ENCODE measurements at regions not wholly inside any gene's neighbourhood (a gene's known extent, or its start where the extent isn't known, plus 50 kb on each side); places are given as distances from the start of the nearest gene placed in this dataset.
A peak's percentile ranks its signal among the peaks of the same experiment; 100 is the strongest.
"Not testable (repeated sequence)": the region's sequence is repeated elsewhere in the genome, so short reads cannot be mapped to it uniquely, and the experiment has no call there.

- DNase-seq (ENCODE audit: low read depth, low spot score) = no peak
Measured at GRCh38 chr6:60991427-60992028, 1294.5 kb downstream of the KHDRBS2 start.

- DNase-seq (ENCODE audit: low read depth, low spot score) = no peak
Measured at GRCh38 chr6:60952500-60952899, 1333.5 kb downstream of the KHDRBS2 start.

- DNase-seq (ENCODE audit: low read depth, low spot score) = not testable (repeated sequence)
Measured at GRCh38 chr6:60950221-60950923, 1335.7 kb downstream of the KHDRBS2 start.

GRCh38 chr6:60947416-60947815 is 1338.6 kb downstream of the KHDRBS2 start:
- not testable (repeated sequence) for DNase-seq (ENCODE audit: low read depth, low spot score)

GRCh38 chr6:60944803-60945202 is 1341.2 kb downstream of the KHDRBS2 start:
- not testable (repeated sequence) for DNase-seq (ENCODE audit: low read depth, low spot score)

- DNase-seq (ENCODE audit: low read depth, low spot score) = not testable (repeated sequence)
Measured at GRCh38 chr6:60935970-60936369, 1350.1 kb downstream of the KHDRBS2 start.

- DNase-seq (ENCODE audit: low read depth, low spot score) = not testable (repeated sequence)
Measured at GRCh38 chr6:60919652-60920051, 1366.4 kb downstream of the KHDRBS2 start.

GRCh38 chr6:60903860-60904259 is 1382.2 kb downstream of the KHDRBS2 start:
- not testable (repeated sequence) for DNase-seq (ENCODE audit: low read depth, low spot score)

GRCh38 chr6:60893374-60893773 is 1392.7 kb downstream of the KHDRBS2 start:
- DNase-seq (ENCODE audit: low read depth, low spot score) = not testable (repeated sequence)

- no peak for DNase-seq (ENCODE audit: low read depth, low spot score)
Measured at GRCh38 chr6:60891606-60892005, 1394.4 kb downstream of the KHDRBS2 start.

GRCh38 chr6:60877396-60877795 is 1408.6 kb downstream of the KHDRBS2 start:
- DNase-seq (ENCODE audit: low read depth, low spot score) = not testable (repeated sequence)

GRCh38 chr6:60870779-60871178 is 1415.2 kb downstream of the KHDRBS2 start:
- not testable (repeated sequence) for DNase-seq (ENCODE audit: low read depth, low spot score)

GRCh38 chr6:60867548-60867947 is 1418.5 kb downstream of the KHDRBS2 start:
- no peak for DNase-seq (ENCODE audit: low read depth, low spot score)

GRCh38 chr6:60843175-60843982 is 1442.6 kb downstream of the KHDRBS2 start:
- DNase-seq (ENCODE audit: low read depth, low spot score) = peak; percentile 3

- not testable (repeated sequence) for DNase-seq (ENCODE audit: low read depth, low spot score)
Measured at GRCh38 chr6:60830726-60831125, 1455.3 kb downstream of the KHDRBS2 start.

GRCh38 chr6:60822597-60822996 is 1463.4 kb downstream of the KHDRBS2 start:
- DNase-seq (ENCODE audit: low read depth, low spot score) = not testable (repeated sequence)

GRCh38 chr6:60818072-60818471 is 1468.0 kb downstream of the KHDRBS2 start:
- DNase-seq (ENCODE audit: low read depth, low spot score) = not testable (repeated sequence)

- not testable (repeated sequence) for DNase-seq (ENCODE audit: low read depth, low spot score)
Measured at GRCh38 chr6:60814784-60815183, 1471.2 kb downstream of the KHDRBS2 start.

- DNase-seq (ENCODE audit: low read depth, low spot score) = not testable (repeated sequence)
Measured at GRCh38 chr6:60813897-60814596, 1472.0 kb downstream of the KHDRBS2 start.

GRCh38 chr6:60810216-60810615 is 1475.8 kb downstream of the KHDRBS2 start:
- not testable (repeated sequence) for DNase-seq (ENCODE audit: low read depth, low spot score)

- peak; percentile 9 for DNase-seq (ENCODE audit: low read depth, low spot score)
Measured at GRCh38 chr6:60799146-60799545, 1486.9 kb downstream of the KHDRBS2 start.

GRCh38 chr6:60797831-60798230 is 1488.2 kb downstream of the KHDRBS2 start:
- not testable (repeated sequence) for DNase-seq (ENCODE audit: low read depth, low spot score)

All from ELF-1 (cell line).